GM19025 (cell line): ENCODE measurements at regions not wholly inside any gene's neighbourhood (a gene's known extent, or its start where the extent isn't known, plus 50 kb on each side); places are given as distances from the start of the nearest gene placed in this dataset.
"Not testable (repeated sequence)": the region's sequence is repeated elsewhere in the genome, so short reads cannot be mapped to it uniquely, and the experiment has no call there.

Experiments
- ATAC-seq: cut with Tn5 transposase; IDR thresholded peaks from one replicate; pipeline ENCODE4 v1.9.1; 2021; ENCODE audit warnings: mild to moderate bottlenecking, low read depth, moderate library complexity; ENCODE audit not compliant: unreplicated experiment

DNA sequence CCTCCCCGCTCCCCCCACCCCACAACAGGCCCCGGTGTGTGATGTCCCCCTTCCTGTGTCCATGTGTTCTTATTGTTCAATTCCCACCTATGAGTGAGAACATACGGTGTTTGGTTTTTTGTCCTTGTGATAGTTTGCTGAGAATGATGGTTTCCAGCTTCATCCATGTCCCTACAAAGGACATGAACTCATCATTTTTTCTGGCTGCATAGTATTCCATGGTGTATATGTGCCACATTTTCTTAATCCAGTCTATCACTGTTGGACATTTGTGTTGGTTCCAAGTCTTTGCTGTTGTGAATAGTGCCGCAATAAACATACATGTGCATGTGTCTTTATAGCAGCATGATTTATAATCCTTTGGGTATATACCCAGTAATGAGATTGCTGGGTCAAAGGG lies 104.3 kb downstream of the MTPN start:
- ATAC-seq = not testable (repeated sequence)

DNA sequence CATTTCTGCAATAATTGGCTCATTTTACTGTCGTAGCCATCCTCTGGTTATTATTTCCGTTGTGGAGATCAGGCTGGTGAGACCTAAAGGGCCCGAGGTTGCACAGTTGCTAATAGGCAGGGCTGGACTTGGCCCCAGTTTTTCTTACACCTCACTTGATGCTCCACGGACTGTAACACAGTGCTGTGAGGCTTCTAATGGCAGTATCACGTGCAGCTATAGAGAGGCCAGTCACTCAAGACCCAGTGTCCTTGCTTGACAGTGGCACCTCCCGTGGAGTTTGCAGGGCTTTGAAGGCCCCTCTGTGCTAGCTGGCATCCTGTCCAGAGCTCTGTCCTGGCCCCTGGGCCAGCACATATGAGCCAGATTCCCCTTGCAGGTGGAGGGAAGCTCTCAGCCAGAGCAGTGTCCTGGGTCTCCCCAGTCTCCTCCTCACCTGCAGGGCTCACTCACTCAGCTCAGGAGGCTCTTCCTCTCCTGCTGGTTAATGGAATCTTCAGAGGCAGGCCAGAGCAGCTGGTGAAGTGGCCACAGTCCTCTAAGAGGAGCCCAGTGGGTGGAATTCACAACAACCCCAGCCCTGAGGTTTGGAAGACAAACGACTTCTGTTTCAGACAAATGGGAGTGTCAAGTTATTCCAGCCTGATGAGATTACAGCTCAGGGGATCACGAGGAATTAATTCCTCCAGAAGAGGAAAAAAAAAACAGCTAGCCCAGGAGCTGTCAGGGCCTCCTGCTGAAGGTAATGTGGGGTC lies 114.2 kb upstream of the FAM180A start:
- ATAC-seq = no peak

DNA sequence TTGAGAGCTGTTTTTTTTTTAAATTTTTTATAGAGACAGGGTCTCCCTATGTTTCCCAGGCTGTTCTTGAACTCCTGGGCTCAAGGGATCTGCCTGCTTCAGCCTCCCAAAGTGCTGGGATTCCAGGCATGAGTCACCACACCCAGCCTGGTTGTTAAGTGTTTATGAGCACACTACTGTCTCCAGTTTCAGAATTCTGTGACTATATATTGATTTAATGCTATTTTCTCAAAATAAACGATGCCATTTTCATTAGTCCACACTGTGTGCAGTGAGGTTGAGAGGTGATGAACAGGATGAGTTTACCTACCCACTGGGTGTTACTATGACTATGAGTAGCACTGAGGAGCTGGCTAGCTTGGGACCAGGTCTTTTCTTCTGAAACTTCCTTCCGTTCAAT lies 110.9 kb upstream of the FAM180A start:
- ATAC-seq = no peak

DNA sequence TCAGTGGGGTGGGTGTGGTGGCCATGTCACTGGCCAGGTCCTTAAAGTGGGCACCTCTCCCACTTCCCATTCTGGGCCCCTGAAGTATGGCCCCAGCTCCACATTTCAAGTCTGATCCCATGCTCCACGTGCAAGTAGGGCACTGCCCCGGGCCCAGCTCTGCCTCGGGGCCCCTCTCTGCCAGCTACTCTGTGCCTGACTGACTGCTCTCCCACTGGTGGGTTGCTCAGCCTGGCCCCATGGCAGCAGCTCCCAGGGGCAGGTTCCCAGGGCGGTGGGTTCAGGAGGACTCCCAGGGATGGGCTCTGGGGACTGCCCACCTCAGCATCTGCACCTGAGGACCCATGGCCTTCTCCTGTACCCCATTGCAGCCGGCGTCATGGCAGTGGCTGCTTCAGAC lies 110.2 kb upstream of the FAM180A start:
- no peak for ATAC-seq

DNA sequence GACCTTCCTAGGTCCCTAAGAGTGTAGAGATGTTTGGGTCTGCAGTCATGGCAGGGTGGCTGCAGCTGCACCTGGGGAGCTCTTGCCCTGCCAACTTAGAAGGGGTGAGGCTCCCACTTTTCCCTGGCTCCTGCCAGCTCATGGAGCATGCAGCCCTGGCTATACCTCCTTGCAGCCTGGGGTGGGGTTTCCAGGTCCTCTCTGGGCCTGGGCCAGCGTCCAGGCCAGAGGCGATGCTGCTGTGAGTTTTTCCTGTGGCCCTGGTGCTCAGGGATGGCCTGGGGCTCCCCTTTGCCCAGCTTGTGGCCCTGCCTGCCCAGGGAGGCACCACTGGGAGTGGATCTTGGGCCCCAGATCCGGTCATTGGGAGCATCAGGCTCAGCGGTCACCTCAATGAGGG lies 109.8 kb upstream of the FAM180A start:
- ATAC-seq = no peak

DNA sequence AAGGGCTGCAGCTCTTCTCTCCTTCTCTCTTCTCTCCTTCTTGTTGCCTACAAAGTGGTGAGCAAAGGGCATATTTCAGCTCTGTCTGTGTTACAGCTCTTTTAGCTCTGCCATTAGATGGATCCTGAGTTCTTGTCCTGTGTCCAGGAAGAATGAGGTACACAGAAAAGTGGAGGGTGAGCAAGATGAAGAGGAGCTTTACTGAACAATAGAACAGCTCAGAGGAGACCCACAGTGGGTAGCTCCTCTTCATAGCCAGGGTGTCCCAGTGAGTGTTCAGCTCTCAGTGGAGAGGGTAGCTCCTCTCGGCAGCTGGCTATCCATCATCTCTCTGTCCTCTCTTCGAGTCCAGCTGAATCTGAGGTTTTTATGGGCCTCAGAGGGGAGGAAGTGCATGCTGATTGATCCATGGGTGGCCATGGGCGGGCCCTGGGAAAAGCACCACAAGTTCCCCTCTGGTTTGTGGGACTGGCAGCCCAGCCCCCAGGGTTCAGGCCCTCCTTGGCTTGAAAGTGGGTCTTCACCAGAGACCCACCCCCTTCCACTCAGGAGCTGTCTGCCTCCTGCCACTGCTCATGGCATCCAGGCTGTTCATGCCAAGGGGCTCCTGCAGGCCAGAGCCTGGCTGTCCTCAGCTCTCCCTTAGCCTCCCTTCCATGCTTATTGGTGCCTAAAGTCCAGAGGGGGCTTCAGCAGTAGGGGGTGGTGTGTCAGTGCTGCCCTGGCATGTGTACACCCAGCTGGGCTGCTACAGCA lies 109.1 kb upstream of the FAM180A start:
- no peak for ATAC-seq

DNA sequence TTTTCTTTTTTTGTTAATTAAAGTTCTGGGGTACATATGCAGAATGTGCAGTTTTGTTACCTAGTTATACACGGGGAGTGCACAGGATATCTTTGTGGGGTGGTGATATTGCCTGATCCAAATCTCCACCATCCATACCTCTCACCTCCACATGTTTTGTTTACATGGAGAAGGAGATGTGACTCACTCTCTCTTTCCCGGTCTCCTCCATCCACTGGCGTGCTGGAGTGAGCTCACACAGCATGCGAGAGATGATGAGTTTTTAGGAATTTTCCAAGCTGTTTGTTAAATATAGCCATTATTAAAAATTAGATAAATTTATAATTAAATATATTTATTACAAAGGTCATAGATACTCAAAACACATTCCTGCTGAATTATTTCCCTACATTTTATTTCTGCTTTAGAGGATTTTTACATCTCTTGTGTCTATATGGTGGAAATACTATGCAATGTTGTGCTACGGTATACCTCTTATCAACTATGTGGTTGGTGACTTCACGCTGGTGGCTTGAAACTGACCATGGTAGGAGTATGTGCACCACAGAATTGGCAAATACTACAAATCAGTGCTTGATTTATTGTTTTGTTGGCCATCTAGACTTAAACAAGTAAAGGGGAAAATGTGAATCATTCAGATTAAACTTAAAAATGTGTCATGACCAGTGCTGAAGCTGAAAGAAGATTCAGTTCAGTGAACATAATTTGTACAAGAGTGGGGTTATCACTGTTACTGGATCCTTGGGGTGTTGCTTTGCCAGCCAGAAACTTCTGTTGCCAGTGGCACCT lies 107.9 kb upstream of the FAM180A start:
- no peak for ATAC-seq

DNA sequence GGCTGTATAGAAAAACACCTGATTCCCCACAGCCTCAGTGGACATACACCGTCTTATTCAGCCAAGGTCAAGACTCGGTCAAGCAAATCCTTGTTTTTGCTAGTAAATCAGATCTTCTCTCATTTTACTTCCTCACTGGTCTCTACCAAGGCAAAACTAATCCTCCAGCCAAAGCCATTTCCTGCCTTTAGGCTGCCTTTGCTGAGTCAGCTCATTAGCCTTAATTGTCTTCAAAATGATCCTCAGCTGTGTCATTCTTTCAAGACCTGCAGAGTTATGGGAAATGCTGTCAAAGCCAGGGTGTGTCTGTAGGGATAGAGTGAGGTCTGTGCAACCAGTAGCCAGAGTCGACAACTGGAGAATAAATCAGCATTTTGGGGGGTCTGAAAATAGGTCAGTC lies 107.2 kb upstream of the FAM180A start:
- no peak for ATAC-seq

DNA sequence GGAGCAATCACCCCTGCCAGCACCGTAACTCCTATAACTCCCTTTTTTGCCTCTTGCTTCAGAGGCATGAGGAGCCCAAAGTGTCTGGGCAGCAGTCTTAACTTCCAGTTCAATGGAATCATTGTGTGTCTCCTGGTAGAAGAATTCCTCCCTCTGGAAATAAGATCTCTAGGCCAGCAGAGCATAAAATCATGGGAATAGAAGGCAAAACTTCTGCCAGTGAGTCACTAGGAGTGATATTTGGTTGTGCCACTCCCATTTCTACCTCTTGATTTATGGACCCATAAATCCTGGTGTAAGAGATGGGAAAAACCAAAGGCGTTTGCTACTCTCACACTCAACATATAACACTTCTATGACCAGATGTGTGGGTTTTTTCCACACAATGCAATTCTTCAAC lies 104.9 kb upstream of the FAM180A start:
- ATAC-seq = no peak

DNA sequence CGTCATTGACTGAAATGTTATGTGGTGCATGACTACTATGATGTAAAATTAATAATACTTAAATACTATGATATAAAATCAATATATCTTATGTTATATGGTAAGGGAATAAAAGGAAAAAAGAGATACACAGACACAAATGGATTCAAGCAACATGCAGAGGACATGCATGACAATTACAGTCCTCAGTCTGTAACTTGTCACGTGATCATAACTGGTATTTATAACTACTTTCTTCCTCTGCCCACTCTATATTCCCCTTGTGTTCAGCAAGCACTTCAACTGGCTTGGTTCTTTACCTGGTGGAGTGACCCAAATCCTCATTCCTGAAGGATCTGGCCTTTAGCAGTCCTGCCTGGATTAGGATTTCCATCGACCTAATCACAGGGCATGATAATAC lies 104.4 kb upstream of the FAM180A start:
- no peak for ATAC-seq

DNA sequence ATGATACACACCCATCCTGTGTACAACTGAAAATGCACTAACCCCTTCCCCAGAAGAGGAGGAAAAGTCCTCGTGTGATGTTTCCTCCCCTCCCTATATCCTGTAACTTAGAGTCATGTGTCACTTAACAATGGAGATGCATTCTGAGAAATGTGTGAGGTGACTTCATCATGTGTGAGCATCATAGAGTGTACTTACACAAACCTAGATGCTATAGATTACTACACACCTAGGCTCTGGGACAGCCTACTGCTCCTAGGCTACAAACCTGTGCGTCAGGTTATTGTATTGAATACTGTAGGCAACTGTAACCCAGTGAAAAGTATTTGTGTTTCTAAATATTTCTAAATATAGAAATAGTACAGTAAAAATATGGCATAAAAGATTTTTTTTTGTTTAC lies 98.6 kb upstream of the FAM180A start:
- ATAC-seq = no peak

DNA sequence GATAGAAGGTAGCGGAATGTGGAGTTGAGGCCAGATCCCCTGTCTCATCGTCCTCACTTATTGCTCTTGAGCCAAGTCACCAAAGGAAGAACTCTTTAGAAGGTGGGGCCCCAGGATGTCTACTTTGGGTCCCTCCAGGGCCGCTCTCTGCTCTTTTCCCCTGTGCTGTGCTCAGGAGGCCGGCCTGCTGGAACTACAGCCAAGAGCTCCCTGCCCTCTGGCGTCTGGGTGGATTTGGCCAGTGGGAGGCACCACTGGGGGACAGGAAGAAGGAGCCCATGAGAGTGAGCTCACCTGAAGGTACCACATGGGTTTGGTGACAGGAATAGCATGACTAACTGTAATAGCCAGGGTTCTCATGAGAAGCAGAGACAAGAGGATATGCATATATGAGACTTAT lies 97.7 kb upstream of the FAM180A start:
- no peak for ATAC-seq

DNA sequence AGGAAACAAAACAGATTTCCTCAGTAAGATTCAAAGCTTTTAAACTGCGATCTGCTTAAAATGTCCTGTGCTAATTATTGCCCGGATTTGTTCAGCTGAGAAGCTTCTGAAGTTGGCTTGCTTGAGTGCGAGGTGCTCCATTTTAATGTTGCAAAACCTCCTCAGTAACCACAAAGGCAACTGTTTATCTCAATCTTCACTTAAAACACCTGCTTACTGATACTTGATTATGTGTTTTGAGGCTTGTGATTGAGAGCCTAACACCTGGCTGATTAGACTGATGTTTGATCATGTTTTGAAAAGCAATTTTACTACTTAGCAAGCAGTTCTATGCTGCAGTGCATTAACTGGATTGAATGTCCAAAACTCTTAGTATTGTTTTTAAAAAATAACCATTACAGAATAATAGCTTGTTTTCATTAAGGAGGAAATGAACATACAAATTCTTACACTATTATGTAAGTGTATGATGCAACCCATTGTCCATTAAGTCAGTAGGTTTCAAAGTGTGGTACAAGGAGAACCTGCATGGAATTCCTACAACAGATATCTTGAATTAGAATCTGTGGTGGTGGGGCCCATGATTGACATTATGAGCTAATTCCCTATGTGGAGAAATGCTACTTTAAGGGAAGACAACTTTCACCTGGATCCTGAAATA lies 96.9 kb upstream of the FAM180A start:
- ATAC-seq = no peak

DNA sequence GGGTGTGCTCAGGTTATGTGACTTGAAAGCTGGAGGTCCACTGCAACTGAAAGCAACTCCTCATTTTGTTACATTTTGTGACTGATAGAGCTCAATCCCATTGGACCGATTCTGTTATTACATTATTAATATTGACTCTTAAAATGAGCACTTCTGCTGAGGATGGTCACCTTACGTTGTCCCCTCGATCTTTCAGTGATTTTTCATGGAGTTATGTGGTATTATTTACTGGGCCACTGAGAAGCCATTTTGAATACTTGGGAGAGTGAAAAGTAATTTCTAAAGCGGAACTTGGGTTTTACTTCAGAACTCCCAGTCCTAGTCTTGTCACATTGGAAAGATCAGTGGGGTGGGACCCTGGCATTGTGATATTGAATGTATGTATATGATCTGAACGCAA lies 96.3 kb upstream of the FAM180A start:
- no peak for ATAC-seq

DNA sequence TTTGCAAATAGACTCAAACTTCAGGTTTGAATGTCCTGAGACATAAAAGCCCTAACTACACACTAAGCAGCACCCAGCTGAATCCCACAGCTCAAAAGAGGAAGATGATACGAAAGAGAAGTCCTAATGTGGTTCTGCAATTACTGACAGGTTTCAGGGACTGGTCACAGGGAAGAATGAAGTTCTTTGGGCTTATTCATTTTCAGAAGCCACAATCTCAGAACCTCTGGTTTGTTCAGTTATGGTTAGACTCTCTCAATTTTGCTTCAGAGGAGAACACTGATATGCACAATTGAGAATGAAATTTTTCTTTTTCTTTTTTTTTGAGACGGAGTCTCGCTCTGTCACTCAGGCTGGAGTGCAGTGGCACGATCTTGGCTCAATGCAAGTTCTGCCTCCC lies 94.6 kb upstream of the FAM180A start:
- peak; percentile 82 for ATAC-seq

DNA sequence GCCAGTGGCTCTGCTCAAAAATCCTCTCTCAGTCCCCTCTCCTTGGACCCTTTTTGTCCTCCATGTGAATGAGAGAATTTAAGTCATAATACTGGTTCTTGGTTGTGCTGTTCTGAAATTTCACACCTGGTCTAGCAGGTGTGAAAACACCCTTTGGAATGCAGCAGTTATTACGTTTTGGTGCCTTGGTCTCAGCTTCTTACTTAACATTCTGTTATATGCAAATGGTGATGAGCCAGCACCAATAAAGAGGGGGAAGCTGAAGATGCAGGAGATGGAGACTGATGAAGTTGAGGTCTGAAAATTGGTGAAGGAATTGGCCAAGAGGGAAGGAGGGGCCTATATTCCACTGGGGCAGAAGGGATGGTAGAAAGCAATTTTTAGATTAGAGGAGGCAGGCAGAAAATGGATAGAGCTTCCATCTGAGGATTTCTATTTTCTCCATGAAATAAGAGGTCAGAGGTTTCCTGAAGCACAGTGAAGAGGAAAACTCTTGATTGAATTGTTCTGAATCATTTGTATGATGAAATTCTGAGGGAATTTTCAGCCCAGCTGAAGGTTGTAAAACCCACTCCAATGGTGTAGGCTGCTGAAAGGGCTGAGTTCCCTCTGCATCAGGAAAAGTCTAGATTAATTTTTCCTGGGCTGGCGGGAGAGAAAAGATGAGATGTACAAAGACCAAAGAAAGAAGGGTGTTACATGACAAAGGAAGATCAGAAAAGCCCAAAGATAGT lies 94.0 kb upstream of the FAM180A start:
- no peak for ATAC-seq

DNA sequence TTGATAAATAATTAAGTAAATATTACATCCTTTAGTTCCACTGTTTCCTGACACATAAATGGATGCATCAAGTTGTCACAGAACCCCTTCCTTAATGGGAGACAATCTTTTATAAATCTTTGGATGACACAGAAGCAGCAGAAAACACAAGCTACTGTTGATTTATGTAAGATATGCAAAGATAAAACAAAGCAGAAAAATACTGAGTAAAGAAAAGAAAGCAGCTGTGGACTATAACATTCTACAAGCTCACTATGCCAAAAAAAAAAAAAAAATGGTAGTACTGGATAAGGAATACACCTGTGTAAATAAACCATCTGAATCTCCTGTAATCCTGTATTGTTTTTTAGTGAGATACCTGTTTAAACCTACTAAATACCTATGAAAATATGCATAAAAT lies 92.0 kb upstream of the FAM180A start:
- no peak for ATAC-seq

DNA sequence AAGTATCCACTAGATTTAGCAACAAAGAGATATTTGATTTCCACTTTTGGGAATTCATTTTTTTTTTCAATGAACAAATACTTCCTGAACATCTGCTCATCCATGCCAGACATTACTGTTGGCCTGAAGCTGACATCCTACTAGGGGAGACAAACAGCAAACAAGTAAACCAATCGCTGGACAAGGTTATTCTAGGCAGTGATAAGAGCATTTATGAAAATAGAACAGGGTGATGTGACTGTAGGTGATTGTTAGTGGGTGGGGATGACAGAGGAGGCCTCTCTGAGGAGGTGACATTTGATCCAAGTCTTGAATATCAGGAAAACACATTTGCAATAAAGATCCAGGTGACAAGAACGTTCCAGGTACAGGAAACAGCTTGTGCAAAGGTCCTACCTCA lies 89.1 kb upstream of the FAM180A start:
- no peak for ATAC-seq

DNA sequence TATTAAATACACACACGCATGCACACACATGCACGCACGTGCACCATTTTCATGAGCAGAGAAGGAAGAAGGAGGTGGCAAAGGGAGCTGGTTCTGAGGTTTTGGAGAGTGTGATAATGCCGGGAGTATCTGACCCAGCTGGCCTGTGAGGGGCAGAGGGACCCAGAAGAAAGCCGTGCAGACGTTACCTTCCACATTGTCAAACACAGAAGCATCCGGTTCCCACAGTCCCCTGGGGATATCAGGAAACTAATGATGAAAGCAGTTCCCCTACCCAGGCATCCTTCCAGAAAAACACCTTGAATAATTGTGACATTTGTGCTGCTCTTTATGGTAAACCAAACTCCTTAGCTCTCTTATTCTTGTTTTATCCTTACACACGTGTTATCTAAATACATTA lies 85.7 kb upstream of the FAM180A start:
- no peak for ATAC-seq

DNA sequence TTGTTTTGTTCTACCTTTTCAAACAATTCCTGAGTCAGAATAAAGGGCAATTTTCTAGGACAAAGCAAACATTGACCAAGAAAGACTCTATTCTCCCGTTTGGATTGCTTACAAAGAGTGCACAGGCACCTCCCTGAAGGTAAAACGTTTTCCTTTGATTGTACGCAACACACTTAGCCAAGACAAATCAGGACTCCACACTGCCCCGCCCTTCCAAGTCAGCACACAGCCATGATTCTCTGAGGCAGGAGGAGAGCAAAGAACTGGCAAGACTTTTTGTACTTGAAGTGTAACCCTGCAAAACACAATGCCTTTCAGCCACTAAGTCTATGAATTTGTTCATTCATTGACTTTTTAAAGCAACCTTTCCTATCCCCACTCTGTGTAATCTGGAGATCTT lies 85.0 kb upstream of the FAM180A start:
- no peak for ATAC-seq
